DOHH2 (cell line): ENCODE measurements at regions not wholly inside any gene's neighbourhood (a gene's known extent, or its start where the extent isn't known, plus 50 kb on each side); places are given as distances from the start of the nearest gene placed in this dataset.

ENCODE experiments used
- CTCF ChIP-seq: fragments of 200-600 bp; sonication (generic); IDR thresholded peaks from one replicate; pipeline ENCODE4 v1.5.1; 2014; ENCODE audit warnings: antibody characterized with exemption, mild to moderate bottlenecking, low read depth, low read length; ENCODE audit not compliant: poor library complexity, severe bottlenecking
- EZH2phosphoT487 ChIP-seq: fragments of 200-600 bp; sonication (generic); IDR thresholded peaks from 2 replicates; pipeline ENCODE4 v1.6.1; 2017; ENCODE audit warnings: borderline replicate concordance, mild to moderate bottlenecking, antibody characterized with exemption, low read length, moderate library complexity, mixed read lengths

GRCh38 chr7:63037242-63037641 is 961.4 kb upstream of the ZNF722 start:
- no peak for TF ChIP-seq CTCF
- TF ChIP-seq EZH2phosphoT487 = no peak
